ENCODE measurements at regions not wholly inside any gene's neighbourhood (a gene's known extent, or its start where the extent isn't known, plus 50 kb on each side); places are given as distances from the start of the nearest gene placed in this dataset.

DNA sequence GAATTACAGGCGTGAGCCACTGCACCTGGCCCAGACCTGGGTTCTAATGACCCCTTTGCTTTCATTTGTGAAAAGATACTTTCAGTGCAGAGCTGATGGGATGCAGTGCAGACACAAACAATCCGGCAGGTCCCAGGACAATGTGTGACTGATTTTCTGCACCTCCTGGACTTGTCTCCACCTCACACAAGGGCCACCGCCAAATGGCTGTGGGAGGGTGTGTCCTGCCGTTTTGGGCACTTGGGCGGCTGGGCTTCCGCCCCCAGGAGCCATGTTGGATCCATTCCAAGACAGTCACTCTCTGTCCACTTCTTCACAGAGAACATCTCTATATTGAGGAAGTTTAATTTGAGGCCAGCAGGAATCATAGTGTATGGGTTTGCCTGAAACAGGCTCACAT, 112.3 kb upstream of the ZNF507 start:
- TF ChIP-seq CEBPB (IDR thresholded peaks at IDR 0.05) (no peak), EP300 (IDR thresholded peaks at IDR 0.05; ENCODE audit: borderline replicate concordance) (no peak), TEAD4 (IDR thresholded peaks at IDR 0.05) (no peak), RAD21 (IDR thresholded peaks at IDR 0.05; ENCODE audit: low read depth) (no peak), REST (IDR thresholded peaks at IDR 0.05; ENCODE audit: low read depth) (no peak), MAX (IDR thresholded peaks at IDR 0.05) (no peak)

Data from Ishikawa (cell line).